Effector CD8-positive, alpha-beta T cell (primary cell): ENCODE measurements at regions not wholly inside any gene's neighbourhood (a gene's known extent, or its start where the extent isn't known, plus 50 kb on each side); places are given as distances from the start of the nearest gene placed in this dataset.

ENCODE experiments used
- DNase-seq: peaks from one replicate; lab custom pipeline; 2025; lab: John Stamatoyannopoulos, UW

- no peak for DNase-seq
Observed at GRCh38 chr5:61686491-61687257, 354.6 kb downstream of the ZSWIM6 start.

- no peak for DNase-seq
Observed at GRCh38 chr5:61687371-61687770, 355.3 kb downstream of the ZSWIM6 start.

- no peak for DNase-seq
Observed at GRCh38 chr5:61689153-61689846, 357.2 kb downstream of the ZSWIM6 start.

GRCh38 chr5:61697809-61698558, 365.9 kb downstream of the ZSWIM6 start:
- no peak for DNase-seq

- DNase-seq = no peak
Observed at GRCh38 chr5:61701877-61702602, 370.0 kb downstream of the ZSWIM6 start.

- no peak for DNase-seq
Observed at GRCh38 chr5:61702784-61703183, 370.7 kb downstream of the ZSWIM6 start.

GRCh38 chr5:61704289-61704688, 372.2 kb downstream of the ZSWIM6 start:
- no peak for DNase-seq

- DNase-seq = no peak
Observed at GRCh38 chr5:61706751-61707150, 374.7 kb downstream of the ZSWIM6 start.

GRCh38 chr5:61719124-61719523, 387.1 kb downstream of the ZSWIM6 start:
- no peak for DNase-seq

- DNase-seq = no peak
Observed at GRCh38 chr5:61720829-61721228, 388.8 kb downstream of the ZSWIM6 start.

GRCh38 chr5:61724102-61724501, 392.0 kb downstream of the ZSWIM6 start:
- DNase-seq = no peak

- no peak for DNase-seq
Observed at GRCh38 chr5:61728287-61728686, 396.2 kb downstream of the ZSWIM6 start.

GRCh38 chr5:61730866-61731265, 398.8 kb downstream of the ZSWIM6 start:
- DNase-seq = no peak

GRCh38 chr5:61731267-61731945, 399.3 kb downstream of the ZSWIM6 start:
- no peak for DNase-seq

GRCh38 chr5:61731946-61732314, 399.9 kb downstream of the ZSWIM6 start:
- DNase-seq = no peak

- DNase-seq = no peak
Observed at GRCh38 chr5:61732369-61732768, 400.3 kb downstream of the ZSWIM6 start.

GRCh38 chr5:61732796-61733195, 400.7 kb downstream of the ZSWIM6 start:
- DNase-seq = no peak

GRCh38 chr5:61734001-61734400, 401.9 kb downstream of the ZSWIM6 start:
- DNase-seq = no peak

GRCh38 chr5:61734966-61735365, 402.9 kb downstream of the ZSWIM6 start:
- no peak for DNase-seq

- DNase-seq = no peak
Observed at GRCh38 chr5:61735531-61735930, 403.5 kb downstream of the ZSWIM6 start.

GRCh38 chr5:61735995-61736394, 403.9 kb downstream of the ZSWIM6 start:
- no peak for DNase-seq
